Thyroid gland (tissue), 4 donors: ENCODE measurements at regions not wholly inside any gene's neighbourhood (a gene's known extent, or its start where the extent isn't known, plus 50 kb on each side); places are given as distances from the start of the nearest gene placed in this dataset.

Experiments used
- CTCF ChIP-seq, 6 experiments: fragments of 200-600 bp in 3 of 6; fragments of 450-650 bp in 3 of 6; sonication (generic) in 3 of 6; IDR thresholded peaks; one replicate each; pipeline ENCODE4 v1.5.1; 2016 to 2019; ENCODE audit warnings: antibody characterized with exemption in 6 of 6, mild to moderate bottlenecking in 2 of 6, inconsistent platforms in 1 of 6, moderate library complexity in 1 of 6
- POLR2A ChIP-seq, 2 donors: fragments of 450-650 bp; IDR thresholded peaks; one replicate each; pipeline ENCODE4 v1.6.1; 2017; ENCODE audit warnings: antibody characterized with exemption in 2 of 2, mild to moderate bottlenecking in 2 of 2, moderate library complexity in 1 of 2

DNA sequence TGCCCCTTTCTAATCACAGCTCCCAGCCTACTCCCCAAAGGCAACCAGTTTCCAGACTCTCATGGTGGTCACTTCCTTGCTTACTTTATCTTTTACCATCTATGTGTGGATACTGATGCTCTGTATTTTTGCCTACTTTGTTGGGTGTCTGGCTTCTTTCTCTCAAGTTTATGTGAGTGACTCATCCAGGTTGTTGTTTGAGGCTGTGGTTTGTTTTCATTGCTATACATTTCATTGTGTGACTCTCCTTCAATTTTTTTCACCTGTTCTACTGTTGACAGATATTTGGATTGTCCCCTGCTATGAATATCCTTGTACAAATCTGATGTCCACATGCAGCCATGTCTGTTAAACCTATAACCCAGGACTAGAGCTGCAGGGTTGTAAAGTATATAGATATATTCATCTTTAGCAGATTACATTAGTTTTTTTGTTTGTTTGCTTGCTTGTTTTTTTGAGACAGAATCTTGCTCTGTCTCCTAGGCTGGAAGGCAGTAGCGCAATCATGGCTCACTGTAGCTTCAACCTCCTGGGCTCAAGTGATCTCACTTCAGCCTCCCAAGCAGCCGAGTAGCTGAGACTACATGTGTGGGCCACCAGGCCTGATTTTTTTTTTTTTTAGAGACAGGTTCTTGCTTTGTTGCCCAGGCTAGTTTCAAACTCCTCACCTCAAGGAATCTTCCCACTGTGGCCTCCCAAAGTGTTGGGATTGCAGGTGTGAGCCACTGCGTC, 72.9 kb upstream of the EEF1E1 start:
- TF ChIP-seq POLR2A (IDR thresholded peaks at IDR 0.05) (no peak), CTCF (IDR thresholded peaks at IDR 0.05) (no peak)
